Erythroblast (primary cell): ENCODE measurements at regions not wholly inside any gene's neighbourhood (a gene's known extent, or its start where the extent isn't known, plus 50 kb on each side); places are given as distances from the start of the nearest gene placed in this dataset.

ENCODE experiments used
- GATA1 ChIP-seq: IDR thresholded peaks from 2 replicates; pipeline ENCODE4 v1.6.1; 2011; ENCODE audit warnings: low read depth, mild to moderate bottlenecking, control low read depth, low read length, moderate library complexity
- POLR2A ChIP-seq: IDR thresholded peaks from 2 replicates; pipeline ENCODE4 v1.6.1; 2011; ENCODE audit warnings: mild to moderate bottlenecking, low read length

DNA sequence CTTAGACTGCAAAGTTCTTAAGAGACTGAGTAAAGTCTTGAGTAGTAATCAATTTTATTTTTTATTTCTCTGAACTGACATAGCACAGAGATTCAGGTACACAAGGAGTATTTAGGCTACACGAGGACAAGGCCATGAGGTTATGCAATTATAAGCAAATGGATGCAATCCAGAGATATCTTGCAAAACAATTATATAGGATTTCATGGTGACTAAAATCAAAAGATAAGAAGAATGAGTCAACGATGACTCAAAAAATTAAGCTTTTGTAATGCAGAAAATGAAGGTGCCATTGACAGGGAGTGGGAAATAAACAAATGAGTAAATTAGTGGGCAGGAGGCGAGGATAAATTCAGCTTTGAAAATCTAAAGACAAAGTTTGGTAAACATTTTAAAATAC is 66.7 kb upstream of the MYO3A start:
- TF ChIP-seq POLR2A (no peak), GATA1 (no peak)
